ENCODE measurements at regions not wholly inside any gene's neighbourhood (a gene's known extent, or its start where the extent isn't known, plus 50 kb on each side); places are given as distances from the start of the nearest gene placed in this dataset.

DNA sequence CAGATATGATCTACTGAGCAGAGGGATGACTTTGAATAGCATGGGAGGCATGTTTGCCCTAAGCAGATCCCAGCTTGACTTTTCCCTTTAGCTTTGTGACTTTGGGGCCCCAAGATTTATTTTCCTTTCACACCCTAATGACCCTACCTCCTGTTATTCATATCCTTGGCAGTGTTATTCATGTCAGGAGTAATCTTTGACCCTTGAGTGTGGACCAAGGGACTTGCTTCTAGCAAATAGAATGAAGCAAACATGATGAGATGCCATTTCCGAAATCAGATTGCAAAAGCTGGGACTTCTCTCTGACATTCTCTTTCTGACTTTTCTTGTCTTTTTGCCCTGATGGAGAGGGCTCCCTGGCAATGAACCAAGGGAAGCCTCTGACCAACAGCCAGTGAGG, 415.4 kb upstream of the PROK2 start:
- TF ChIP-seq, protein P1, sequence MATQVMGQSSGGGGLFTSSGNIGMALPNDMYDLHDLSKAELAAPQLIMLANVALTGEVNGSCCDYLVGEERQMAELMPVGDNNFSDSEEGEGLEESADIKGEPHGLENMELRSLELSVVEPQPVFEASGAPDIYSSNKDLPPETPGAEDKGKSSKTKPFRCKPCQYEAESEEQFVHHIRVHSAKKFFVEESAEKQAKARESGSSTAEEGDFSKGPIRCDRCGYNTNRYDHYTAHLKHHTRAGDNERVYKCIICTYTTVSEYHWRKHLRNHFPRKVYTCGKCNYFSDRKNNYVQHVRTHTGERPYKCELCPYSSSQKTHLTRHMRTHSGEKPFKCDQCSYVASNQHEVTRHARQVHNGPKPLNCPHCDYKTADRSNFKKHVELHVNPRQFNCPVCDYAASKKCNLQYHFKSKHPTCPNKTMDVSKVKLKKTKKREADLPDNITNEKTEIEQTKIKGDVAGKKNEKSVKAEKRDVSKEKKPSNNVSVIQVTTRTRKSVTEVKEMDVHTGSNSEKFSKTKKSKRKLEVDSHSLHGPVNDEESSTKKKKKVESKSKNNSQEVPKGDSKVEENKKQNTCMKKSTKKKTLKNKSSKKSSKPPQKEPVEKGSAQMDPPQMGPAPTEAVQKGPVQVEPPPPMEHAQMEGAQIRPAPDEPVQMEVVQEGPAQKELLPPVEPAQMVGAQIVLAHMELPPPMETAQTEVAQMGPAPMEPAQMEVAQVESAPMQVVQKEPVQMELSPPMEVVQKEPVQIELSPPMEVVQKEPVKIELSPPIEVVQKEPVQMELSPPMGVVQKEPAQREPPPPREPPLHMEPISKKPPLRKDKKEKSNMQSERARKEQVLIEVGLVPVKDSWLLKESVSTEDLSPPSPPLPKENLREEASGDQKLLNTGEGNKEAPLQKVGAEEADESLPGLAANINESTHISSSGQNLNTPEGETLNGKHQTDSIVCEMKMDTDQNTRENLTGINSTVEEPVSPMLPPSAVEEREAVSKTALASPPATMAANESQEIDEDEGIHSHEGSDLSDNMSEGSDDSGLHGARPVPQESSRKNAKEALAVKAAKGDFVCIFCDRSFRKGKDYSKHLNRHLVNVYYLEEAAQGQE (IDR thresholded peaks at IDR 0.05; ENCODE audit: unreplicated experiment): no peak
- TF ChIP-seq, protein P2, sequence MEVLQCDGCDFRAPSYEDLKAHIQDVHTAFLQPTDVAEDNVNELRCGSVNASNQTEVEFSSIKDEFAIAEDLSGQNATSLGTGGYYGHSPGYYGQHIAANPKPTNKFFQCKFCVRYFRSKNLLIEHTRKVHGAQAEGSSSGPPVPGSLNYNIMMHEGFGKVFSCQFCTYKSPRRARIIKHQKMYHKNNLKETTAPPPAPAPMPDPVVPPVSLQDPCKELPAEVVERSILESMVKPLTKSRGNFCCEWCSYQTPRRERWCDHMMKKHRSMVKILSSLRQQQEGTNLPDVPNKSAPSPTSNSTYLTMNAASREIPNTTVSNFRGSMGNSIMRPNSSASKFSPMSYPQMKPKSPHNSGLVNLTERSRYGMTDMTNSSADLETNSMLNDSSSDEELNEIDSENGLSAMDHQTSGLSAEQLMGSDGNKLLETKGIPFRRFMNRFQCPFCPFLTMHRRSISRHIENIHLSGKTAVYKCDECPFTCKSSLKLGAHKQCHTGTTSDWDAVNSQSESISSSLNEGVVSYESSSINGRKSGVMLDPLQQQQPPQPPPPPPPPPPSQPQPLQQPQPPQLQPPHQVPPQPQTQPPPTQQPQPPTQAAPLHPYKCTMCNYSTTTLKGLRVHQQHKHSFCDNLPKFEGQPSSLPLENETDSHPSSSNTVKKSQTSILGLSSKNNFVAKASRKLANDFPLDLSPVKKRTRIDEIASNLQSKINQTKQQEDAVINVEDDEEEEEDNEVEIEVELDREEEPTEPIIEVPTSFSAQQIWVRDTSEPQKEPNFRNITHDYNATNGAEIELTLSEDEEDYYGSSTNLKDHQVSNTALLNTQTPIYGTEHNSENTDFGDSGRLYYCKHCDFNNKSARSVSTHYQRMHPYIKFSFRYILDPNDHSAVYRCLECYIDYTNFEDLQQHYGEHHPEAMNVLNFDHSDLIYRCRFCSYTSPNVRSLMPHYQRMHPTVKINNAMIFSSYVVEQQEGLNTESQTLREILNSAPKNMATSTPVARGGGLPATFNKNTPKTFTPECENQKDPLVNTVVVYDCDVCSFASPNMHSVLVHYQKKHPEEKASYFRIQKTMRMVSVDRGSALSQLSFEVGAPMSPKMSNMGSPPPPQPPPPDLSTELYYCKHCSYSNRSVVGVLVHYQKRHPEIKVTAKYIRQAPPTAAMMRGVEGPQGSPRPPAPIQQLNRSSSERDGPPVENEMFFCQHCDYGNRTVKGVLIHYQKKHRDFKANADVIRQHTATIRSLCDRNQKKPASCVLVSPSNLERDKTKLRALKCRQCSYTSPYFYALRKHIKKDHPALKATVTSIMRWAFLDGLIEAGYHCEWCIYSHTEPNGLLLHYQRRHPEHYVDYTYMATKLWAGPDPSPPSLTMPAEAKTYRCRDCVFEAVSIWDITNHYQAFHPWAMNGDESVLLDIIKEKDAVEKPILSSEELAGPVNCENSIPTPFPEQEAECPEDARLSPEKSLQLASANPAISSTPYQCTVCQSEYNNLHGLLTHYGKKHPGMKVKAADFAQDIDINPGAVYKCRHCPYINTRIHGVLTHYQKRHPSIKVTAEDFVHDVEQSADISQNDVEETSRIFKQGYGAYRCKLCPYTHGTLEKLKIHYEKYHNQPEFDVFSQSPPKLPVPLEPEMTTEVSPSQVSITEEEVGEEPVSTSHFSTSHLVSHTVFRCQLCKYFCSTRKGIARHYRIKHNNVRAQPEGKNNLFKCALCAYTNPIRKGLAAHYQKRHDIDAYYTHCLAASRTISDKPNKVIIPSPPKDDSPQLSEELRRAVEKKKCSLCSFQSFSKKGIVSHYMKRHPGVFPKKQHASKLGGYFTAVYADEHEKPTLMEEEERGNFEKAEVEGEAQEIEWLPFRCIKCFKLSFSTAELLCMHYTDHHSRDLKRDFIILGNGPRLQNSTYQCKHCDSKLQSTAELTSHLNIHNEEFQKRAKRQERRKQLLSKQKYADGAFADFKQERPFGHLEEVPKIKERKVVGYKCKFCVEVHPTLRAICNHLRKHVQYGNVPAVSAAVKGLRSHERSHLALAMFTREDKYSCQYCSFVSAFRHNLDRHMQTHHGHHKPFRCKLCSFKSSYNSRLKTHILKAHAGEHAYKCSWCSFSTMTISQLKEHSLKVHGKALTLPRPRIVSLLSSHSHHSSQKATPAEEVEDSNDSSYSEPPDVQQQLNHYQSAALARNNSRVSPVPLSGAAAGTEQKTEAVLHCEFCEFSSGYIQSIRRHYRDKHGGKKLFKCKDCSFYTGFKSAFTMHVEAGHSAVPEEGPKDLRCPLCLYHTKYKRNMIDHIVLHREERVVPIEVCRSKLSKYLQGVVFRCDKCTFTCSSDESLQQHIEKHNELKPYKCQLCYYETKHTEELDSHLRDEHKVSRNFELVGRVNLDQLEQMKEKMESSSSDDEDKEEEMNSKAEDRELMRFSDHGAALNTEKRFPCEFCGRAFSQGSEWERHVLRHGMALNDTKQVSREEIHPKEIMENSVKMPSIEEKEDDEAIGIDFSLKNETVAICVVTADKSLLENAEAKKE (CRISPR knock-in tag; IDR thresholded peaks at IDR 0.05): no peak
- TF ChIP-seq NANOG (IDR thresholded peaks at IDR 0.05; ENCODE audit: borderline replicate concordance) (no peak), EZH2phosphoT487 (IDR thresholded peaks at IDR 0.05; ENCODE audit: unreplicated experiment) (no peak), JUNB (IDR thresholded peaks at IDR 0.05; ENCODE audit: unreplicated experiment) (no peak), ZNF331 (CRISPR knock-in tag; IDR thresholded peaks at IDR 0.05; ENCODE audit: low read depth) (no peak), EZH2 (IDR thresholded peaks at IDR 0.05; ENCODE audit: low read depth, unreplicated experiment) (no peak), POLR2AphosphoS5 (IDR thresholded peaks at IDR 0.05; ENCODE audit: low read depth) (no peak), ZNF114 (CRISPR knock-in tag; IDR thresholded peaks at IDR 0.05) (no peak), CREB1 (CRISPR knock-in tag; IDR thresholded peaks at IDR 0.05; ENCODE audit: low read depth) (no peak), STAT1 (IDR thresholded peaks at IDR 0.05; ENCODE audit: unreplicated experiment) (no peak)
- TF ChIP-seq, protein P3, sequence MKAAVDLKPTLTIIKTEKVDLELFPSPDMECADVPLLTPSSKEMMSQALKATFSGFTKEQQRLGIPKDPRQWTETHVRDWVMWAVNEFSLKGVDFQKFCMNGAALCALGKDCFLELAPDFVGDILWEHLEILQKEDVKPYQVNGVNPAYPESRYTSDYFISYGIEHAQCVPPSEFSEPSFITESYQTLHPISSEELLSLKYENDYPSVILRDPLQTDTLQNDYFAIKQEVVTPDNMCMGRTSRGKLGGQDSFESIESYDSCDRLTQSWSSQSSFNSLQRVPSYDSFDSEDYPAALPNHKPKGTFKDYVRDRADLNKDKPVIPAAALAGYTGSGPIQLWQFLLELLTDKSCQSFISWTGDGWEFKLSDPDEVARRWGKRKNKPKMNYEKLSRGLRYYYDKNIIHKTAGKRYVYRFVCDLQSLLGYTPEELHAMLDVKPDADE (IDR thresholded peaks at IDR 0.05): no peak
- TF ChIP-seq, protein P4, sequence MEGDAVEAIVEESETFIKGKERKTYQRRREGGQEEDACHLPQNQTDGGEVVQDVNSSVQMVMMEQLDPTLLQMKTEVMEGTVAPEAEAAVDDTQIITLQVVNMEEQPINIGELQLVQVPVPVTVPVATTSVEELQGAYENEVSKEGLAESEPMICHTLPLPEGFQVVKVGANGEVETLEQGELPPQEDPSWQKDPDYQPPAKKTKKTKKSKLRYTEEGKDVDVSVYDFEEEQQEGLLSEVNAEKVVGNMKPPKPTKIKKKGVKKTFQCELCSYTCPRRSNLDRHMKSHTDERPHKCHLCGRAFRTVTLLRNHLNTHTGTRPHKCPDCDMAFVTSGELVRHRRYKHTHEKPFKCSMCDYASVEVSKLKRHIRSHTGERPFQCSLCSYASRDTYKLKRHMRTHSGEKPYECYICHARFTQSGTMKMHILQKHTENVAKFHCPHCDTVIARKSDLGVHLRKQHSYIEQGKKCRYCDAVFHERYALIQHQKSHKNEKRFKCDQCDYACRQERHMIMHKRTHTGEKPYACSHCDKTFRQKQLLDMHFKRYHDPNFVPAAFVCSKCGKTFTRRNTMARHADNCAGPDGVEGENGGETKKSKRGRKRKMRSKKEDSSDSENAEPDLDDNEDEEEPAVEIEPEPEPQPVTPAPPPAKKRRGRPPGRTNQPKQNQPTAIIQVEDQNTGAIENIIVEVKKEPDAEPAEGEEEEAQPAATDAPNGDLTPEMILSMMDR (conservative IDR thresholded peaks at IDR 0.05; ENCODE audit: low read depth in 2 of 2): no peak
- H3K36me3 ChIP-seq (ENCODE audit: insufficient read depth): no peaks in the 10 kb centered on the region
- H3K4me3 Mint-ChIP-seq: no peak overlapping the region

More for the DNA sequence above, 415.4 kb upstream of the PROK2 start:
- Histone ChIP-seq H3K9me2 (ENCODE audit: insufficient read depth) (0 out of 2 replicates have a peak, but pooled peaks cover 7% of the 10 kb centered on the region), H3F3A (replicated peaks; ENCODE audit: low read depth) (no peaks in the 10 kb centered on the region), H4K20me1 (replicated peaks; ENCODE audit: insufficient read depth) (no peaks in the 10 kb centered on the region), H3K79me2 (replicated peaks; ENCODE audit: insufficient read depth) (no peaks in the 10 kb centered on the region), H3K27ac (ENCODE audit: low read depth) (no peak overlapping the region), H3K4me3 (no peak overlapping the region), H3K27me3 (ENCODE audit: insufficient read depth) (no peaks in the 10 kb centered on the region), H2AFZ (no peak overlapping the region), H3K4me1 (ENCODE audit: insufficient read depth) (no peaks in the 10 kb centered on the region), H3K4me2 (no peak overlapping the region)
- peaks cover 9% of the 10 kb centered on the region for H3K4me1 Mint-ChIP-seq
- H3K27me3 Mint-ChIP-seq (ENCODE audit: insufficient read depth, low read depth, poor library complexity): peaks cover 5% of the 10 kb centered on the region
- peaks cover 25% of the 10 kb centered on the region for H3K9me3 Mint-ChIP-seq
- DNase-seq (ENCODE audit: low spot score): no peak
- H3K27ac Mint-ChIP-seq: no peak overlapping the region
- H3K36me3 Mint-ChIP-seq (ENCODE audit: low read depth): peaks cover 11% of the 10 kb centered on the region
- no peak for ATAC-seq
